Heart right ventricle (tissue), 16 donors: ENCODE measurements at regions not wholly inside any gene's neighbourhood (a gene's known extent, or its start where the extent isn't known, plus 50 kb on each side); places are given as distances from the start of the nearest gene placed in this dataset.

Experiments
- ATAC-seq, 8 donors: fragments of 200-7000 bp; cut with Tn5 transposase; one replicate each; pipeline ENCODE4 v1.9.1; 2020; ENCODE audit warnings: mild to moderate bottlenecking in 8 of 8, moderate library complexity in 8 of 8, moderate number of reproducible peaks in 1 of 8
- DNase-seq, 2 donors: peaks; one replicate each; pipeline ENCODE4 v3.0.0-alpha.2; 2020
- H3K27ac ChIP-seq, 10 donors: fragments of 200-600 bp; sonication (generic) in 2 of 10; one replicate each; pipeline versions ENCODE4 v1.5.0 to v1.8.0; 2020 to 2022; ENCODE audit warnings: mild to moderate bottlenecking in 3 of 10
- H3K27me3 ChIP-seq, 7 donors: fragments of 200-600 bp; one replicate each; pipeline ENCODE4 v1.8.0; 2021 to 2022; ENCODE audit warnings: mild to moderate bottlenecking in 2 of 7
- H3K36me3 ChIP-seq, 9 donors: fragments of 200-600 bp; sonication (generic) in 1 of 9; one replicate each; pipeline versions ENCODE4 v1.5.0 to v1.8.0; 2020 to 2022; ENCODE audit warnings: mild to moderate bottlenecking in 2 of 9
- H3K4me1 ChIP-seq, 9 donors: fragments of 200-600 bp; sonication (generic) in 1 of 9; one replicate each; pipeline versions ENCODE4 v1.5.0 to v1.8.0; 2020 to 2022; ENCODE audit warnings: mild to moderate bottlenecking in 4 of 9
- H3K4me3 ChIP-seq, 10 donors: fragments of 200-600 bp; sonication (generic) in 2 of 10; one replicate each; pipeline versions ENCODE4 v1.5.0 to v1.8.0; 2020 to 2022; ENCODE audit warnings: mild to moderate bottlenecking in 7 of 10, moderate library complexity in 2 of 10
- H3K9me3 ChIP-seq, 11 donors: fragments of 200-600 bp in 10 of 11; sonication (generic) in 2 of 11; one replicate each; pipeline versions ENCODE4 v1.5.0 to v1.8.0; 2013 to 2022; ENCODE audit warnings: mild to moderate bottlenecking in 2 of 11, control low read depth in 1 of 11, moderate library complexity in 1 of 11
- WGBS, 2 donors: extraction: QIAGEN DNeasy Blood & Tissue Kit; methylation state at CpG; one replicate each; pipeline ENCODE4 v1.1.7; 2013; ENCODE audit warnings: inconsistent platforms in 1 of 2; 5-methylcytosine and 5-hydroxymethylcytosine counted together
- intact Hi-C, 10 donors: fragments of 100-400 bp; cut with DNase I; formaldehyde crosslinking; loops; one replicate each; pipeline versions ENCODE4 v1.11.1 to v1.14.2; 2022
- TF ChIP-seq, protein P1 (sequence below), 9 donors: fragments of 200-600 bp; sonication (generic) in 2 of 9; IDR thresholded peaks; one replicate each; pipeline versions ENCODE4 v1.5.0 to v1.8.0; 2021 to 2022; ENCODE audit warnings: antibody characterized with exemption in 9 of 9, mild to moderate bottlenecking in 5 of 9, moderate library complexity in 1 of 9
- donor health status: Arrhythmogenic right ventricular cardiomyopathy.
- donor health status: ischemic (EF 13 %, LVEDD 7.1; RV severe dilation, severe dysfunction).
- donor health status: healthy with polysubstance abuse.
- donor health status: DM: no; HTN: yes; CAD: no.
- donor health status: DM: no; HTN: no; CAD: no.
- donor health status: ischemic (EF 25% LVEDD 6.9; RV normal size, moderate dysfunction).
- donor health status: ischemic (EF 25% LVEDD 5.7; RV mildly dilated, moderate dysfunction).
- donor health status: healthy.
- donor health status: DM: yes; HTN: yes; CAD: no.
- donor health status: Ischemic cardiomyopathy.
- donor health status: ischemic (EF 35%, LVEDD 5.7; RV mildly dilated, moderate dysfunction).
- donor health status: nonischemic (EF 11% LVEDD 7.7; RV severe dilation, severe dysfunction).
- donor health status: DM: yes; HTN: yes; CAD: no.
- donor health status: PGD.
- donor health status: ischemic (EF 29% LVEDD 5.4; RV normal size, mild dysfunction).
- donor health status: nonischemic (EF 23%, LVEDD 6.1; RV moderate dilation, normal function).

GRCh38 chr10:89973326-89973725 is 271.9 kb downstream of the KIF20B start:
- Histone ChIP-seq H3K9me3 (no peaks in the 10 kb centered on the region), H3K27me3 (peaks cover 0 to 3% (median 0%) of the 10 kb centered on the region in 7 donors), H3K36me3 (no peaks in the 10 kb centered on the region), H3K4me1 (no peaks in the 10 kb centered on the region), H3K27ac (no peak overlapping the region), H3K4me3 (no peak overlapping the region)
- no peak for DNase-seq
- intact Hi-C loops, result no loop called here
- no peak for ATAC-seq
- 54 to 68% methylated on average over 2 of the region's 2 CpGs for WGBS, 2 donors
- TF ChIP-seq, protein P1, sequence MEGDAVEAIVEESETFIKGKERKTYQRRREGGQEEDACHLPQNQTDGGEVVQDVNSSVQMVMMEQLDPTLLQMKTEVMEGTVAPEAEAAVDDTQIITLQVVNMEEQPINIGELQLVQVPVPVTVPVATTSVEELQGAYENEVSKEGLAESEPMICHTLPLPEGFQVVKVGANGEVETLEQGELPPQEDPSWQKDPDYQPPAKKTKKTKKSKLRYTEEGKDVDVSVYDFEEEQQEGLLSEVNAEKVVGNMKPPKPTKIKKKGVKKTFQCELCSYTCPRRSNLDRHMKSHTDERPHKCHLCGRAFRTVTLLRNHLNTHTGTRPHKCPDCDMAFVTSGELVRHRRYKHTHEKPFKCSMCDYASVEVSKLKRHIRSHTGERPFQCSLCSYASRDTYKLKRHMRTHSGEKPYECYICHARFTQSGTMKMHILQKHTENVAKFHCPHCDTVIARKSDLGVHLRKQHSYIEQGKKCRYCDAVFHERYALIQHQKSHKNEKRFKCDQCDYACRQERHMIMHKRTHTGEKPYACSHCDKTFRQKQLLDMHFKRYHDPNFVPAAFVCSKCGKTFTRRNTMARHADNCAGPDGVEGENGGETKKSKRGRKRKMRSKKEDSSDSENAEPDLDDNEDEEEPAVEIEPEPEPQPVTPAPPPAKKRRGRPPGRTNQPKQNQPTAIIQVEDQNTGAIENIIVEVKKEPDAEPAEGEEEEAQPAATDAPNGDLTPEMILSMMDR (IDR thresholded peaks at IDR 0.05), result no peak

GRCh38 chr10:89975071-89975470 is 273.7 kb downstream of the KIF20B start:
- Histone ChIP-seq H3K9me3 (no peaks in the 10 kb centered on the region), H3K27me3 (peaks cover 0 to 3% (median 0%) of the 10 kb centered on the region in 7 donors), H3K4me3 (no peak overlapping the region), H3K27ac (no peak overlapping the region), H3K36me3 (no peaks in the 10 kb centered on the region), H3K4me1 (no peaks in the 10 kb centered on the region)
- intact Hi-C loops, result no loop called here
- DNase-seq (no peak), ATAC-seq (no peak)
- 38 to 66% methylated on average over 2 of the region's 2 CpGs for WGBS, 2 donors
- TF ChIP-seq, protein P1 (IDR thresholded peaks at IDR 0.05), result no peak

GRCh38 chr10:89975771-89976170 is 274.4 kb downstream of the KIF20B start:
- no peak for DNase-seq
- 76 to 77% methylated on average over 2 of the region's 2 CpGs for WGBS, 2 donors
- H3K27ac ChIP-seq, result no peak overlapping the region

GRCh38 chr10:89978081-89978480 is 276.7 kb downstream of the KIF20B start:
- intact Hi-C loops, result no loop called here
- H3K4me1 ChIP-seq, result no peaks in the 10 kb centered on the region
- 31 to 42% methylated on average over 1 of the region's 1 CpG for WGBS, 2 donors
- TF ChIP-seq, protein P1 (IDR thresholded peaks at IDR 0.05), result no peak
- DNase-seq (no peak), ATAC-seq (no peak)
- H3K9me3 ChIP-seq, result no peaks in the 10 kb centered on the region
- no peak overlapping the region for H3K4me3 ChIP-seq
- H3K27ac ChIP-seq, result no peak overlapping the region
- no peaks in the 10 kb centered on the region for H3K36me3 ChIP-seq
- peaks cover 0 to 3% (median 0%) of the 10 kb centered on the region in 7 donors for H3K27me3 ChIP-seq

More at GRCh38 chr10:89975771-89976170, 274.4 kb downstream of the KIF20B start:
- Histone ChIP-seq H3K9me3 (no peaks in the 10 kb centered on the region), H3K4me3 (no peak overlapping the region), H3K4me1 (no peaks in the 10 kb centered on the region), H3K36me3 (no peaks in the 10 kb centered on the region), H3K27me3 (peaks cover 0 to 3% (median 0%) of the 10 kb centered on the region in 7 donors)
- TF ChIP-seq, protein P1 (IDR thresholded peaks at IDR 0.05), result no peak
- intact Hi-C loops, result no loop called here
- no peak for ATAC-seq
